IgD-negative memory B cell (primary cell): ENCODE measurements at regions not wholly inside any gene's neighbourhood (a gene's known extent, or its start where the extent isn't known, plus 50 kb on each side); places are given as distances from the start of the nearest gene placed in this dataset.

Experiments used
- H3K27ac Mint-ChIP-seq, 3 donors: one replicate each; pipeline ENCODE4 v1.8.0; 2020 to 2022; ENCODE audit warnings: mild to moderate bottlenecking in 3 of 3, mixed read lengths in 3 of 3, moderate library complexity in 1 of 3
- H3K27me3 Mint-ChIP-seq: one replicate; pipeline ENCODE4 v1.8.0; 2021; ENCODE audit warnings: mixed read lengths
- H3K36me3 Mint-ChIP-seq: one replicate; pipeline ENCODE4 v1.8.0; 2020; ENCODE audit warnings: mild to moderate bottlenecking, mixed read lengths
- H3K4me1 Mint-ChIP-seq, 3 donors: one replicate each; pipeline ENCODE4 v1.8.0; 2020 to 2022; ENCODE audit warnings: mixed read lengths in 3 of 3, mild to moderate bottlenecking in 1 of 3
- H3K4me3 Mint-ChIP-seq, 4 donors: one replicate each; pipeline ENCODE4 v1.8.0; 2020 to 2022; ENCODE audit warnings: mild to moderate bottlenecking in 4 of 4, mixed read lengths in 4 of 4, moderate library complexity in 3 of 4
- H3K9me3 Mint-ChIP-seq, 3 donors: one replicate each; pipeline ENCODE4 v1.8.0; 2020 to 2021; ENCODE audit warnings: mixed read lengths in 3 of 3, mild to moderate bottlenecking in 1 of 3

- Mint-ChIP-seq H3K9me3 (no peaks in the 10 kb centered on the region), H3K27me3 (peaks cover 8% of the 10 kb centered on the region), H3K27ac (no peak overlapping the region), H3K4me3 (no peak overlapping the region), H3K36me3 (no peaks in the 10 kb centered on the region), H3K4me1 (no peaks in the 10 kb centered on the region)
These were observed 439.1 kb downstream of the DMAC1 start for GRCh38 chr9:7360513-7360912.

GRCh38 chr9:7358876-7359275 is 440.7 kb downstream of the DMAC1 start:
- Mint-ChIP-seq H3K27me3 (peaks cover 10% of the 10 kb centered on the region), H3K4me1 (no peaks in the 10 kb centered on the region), H3K36me3 (no peaks in the 10 kb centered on the region), H3K9me3 (no peaks in the 10 kb centered on the region), H3K27ac (no peak overlapping the region), H3K4me3 (no peak overlapping the region)

GRCh38 chr9:7354704-7355103 is 444.9 kb downstream of the DMAC1 start:
- no peaks in the 10 kb centered on the region for H3K4me1 Mint-ChIP-seq
- H3K4me3 Mint-ChIP-seq: no peak overlapping the region
- H3K27me3 Mint-ChIP-seq: peaks cover 8% of the 10 kb centered on the region
- H3K9me3 Mint-ChIP-seq: no peaks in the 10 kb centered on the region
- no peaks in the 10 kb centered on the region for H3K36me3 Mint-ChIP-seq
- H3K27ac Mint-ChIP-seq: no peak overlapping the region

- H3K27ac Mint-ChIP-seq: no peak overlapping the region
- no peak overlapping the region for H3K4me3 Mint-ChIP-seq
- peaks cover 4% of the 10 kb centered on the region for H3K27me3 Mint-ChIP-seq
- H3K36me3 Mint-ChIP-seq: no peaks in the 10 kb centered on the region
- peaks cover 0 to 1% (median 0%) of the 10 kb centered on the region in 3 donors for H3K4me1 Mint-ChIP-seq
- H3K9me3 Mint-ChIP-seq: peaks cover 0 to 9% (median 0%) of the 10 kb centered on the region in 3 donors
These were observed 450.9 kb downstream of the DMAC1 start for GRCh38 chr9:7348692-7349091.

- Mint-ChIP-seq H3K27ac (no peak overlapping the region), H3K9me3 (peaks cover 0 to 9% (median 0%) of the 10 kb centered on the region in 3 donors), H3K27me3 (peaks cover 4% of the 10 kb centered on the region), H3K4me3 (no peak overlapping the region), H3K36me3 (no peaks in the 10 kb centered on the region), H3K4me1 (peaks cover 0 to 1% (median 0%) of the 10 kb centered on the region in 3 donors)
These were observed 452.0 kb downstream of the DMAC1 start for GRCh38 chr9:7347556-7347955.

- Mint-ChIP-seq H3K36me3 (no peaks in the 10 kb centered on the region), H3K27me3 (peaks cover 4% of the 10 kb centered on the region), H3K4me3 (no peak overlapping the region), H3K9me3 (peaks cover 0 to 9% (median 0%) of the 10 kb centered on the region in 3 donors), H3K4me1 (peaks cover 0 to 5% (median 0%) of the 10 kb centered on the region in 3 donors), H3K27ac (no peak overlapping the region)
These were observed 453.4 kb downstream of the DMAC1 start for GRCh38 chr9:7346144-7346543.

- Mint-ChIP-seq H3K27me3 (peaks cover 8% of the 10 kb centered on the region), H3K4me1 (peaks cover 0 to 5% (median 0%) of the 10 kb centered on the region in 3 donors), H3K36me3 (no peaks in the 10 kb centered on the region), H3K4me3 (no peak overlapping the region), H3K9me3 (peaks cover 0 to 2% (median 0%) of the 10 kb centered on the region in 3 donors), H3K27ac (no peak overlapping the region)
These were observed 456.8 kb downstream of the DMAC1 start for GRCh38 chr9:7342736-7343135.

GRCh38 chr9:7342229-7342628 is 457.3 kb downstream of the DMAC1 start:
- no peaks in the 10 kb centered on the region for H3K36me3 Mint-ChIP-seq
- peaks cover 0 to 2% (median 0%) of the 10 kb centered on the region in 3 donors for H3K9me3 Mint-ChIP-seq
- no peak overlapping the region for H3K27ac Mint-ChIP-seq
- peaks cover 10% of the 10 kb centered on the region for H3K27me3 Mint-ChIP-seq
- H3K4me3 Mint-ChIP-seq: no peak overlapping the region
- peaks cover 0 to 5% (median 0%) of the 10 kb centered on the region in 3 donors for H3K4me1 Mint-ChIP-seq

- peaks cover 10% of the 10 kb centered on the region for H3K27me3 Mint-ChIP-seq
These were observed 458.0 kb downstream of the DMAC1 start for GRCh38 chr9:7341571-7341970.

GRCh38 chr9:7340451-7340850 is 459.1 kb downstream of the DMAC1 start:
- no peaks in the 10 kb centered on the region for H3K36me3 Mint-ChIP-seq
- peaks cover 0 to 5% (median 0%) of the 10 kb centered on the region in 3 donors for H3K4me1 Mint-ChIP-seq
- no peak overlapping the region for H3K4me3 Mint-ChIP-seq
- H3K27ac Mint-ChIP-seq: no peak overlapping the region
- H3K27me3 Mint-ChIP-seq: peaks cover 13% of the 10 kb centered on the region
- H3K9me3 Mint-ChIP-seq: peaks cover 0 to 2% (median 0%) of the 10 kb centered on the region in 3 donors

More at GRCh38 chr9:7341571-7341970, 458.0 kb downstream of the DMAC1 start:
- H3K27ac Mint-ChIP-seq: no peak overlapping the region
- H3K9me3 Mint-ChIP-seq: peaks cover 0 to 2% (median 0%) of the 10 kb centered on the region in 3 donors
- H3K36me3 Mint-ChIP-seq: no peaks in the 10 kb centered on the region
- no peak overlapping the region for H3K4me3 Mint-ChIP-seq
- peaks cover 0 to 5% (median 0%) of the 10 kb centered on the region in 3 donors for H3K4me1 Mint-ChIP-seq

GRCh38 chr9:7338586-7339281 is 460.8 kb downstream of the DMAC1 start:
- H3K4me3 Mint-ChIP-seq: no peak overlapping the region
- peaks cover 0 to 4% (median 0%) of the 10 kb centered on the region in 3 donors for H3K4me1 Mint-ChIP-seq
- H3K27ac Mint-ChIP-seq: no peak overlapping the region
- peaks cover 0 to 2% (median 0%) of the 10 kb centered on the region in 3 donors for H3K9me3 Mint-ChIP-seq
- H3K27me3 Mint-ChIP-seq: peaks cover 9% of the 10 kb centered on the region
- peaks cover 2% of the 10 kb centered on the region for H3K36me3 Mint-ChIP-seq

GRCh38 chr9:7336356-7337065 is 463.1 kb downstream of the DMAC1 start:
- H3K4me3 Mint-ChIP-seq: no peak overlapping the region
- no peaks in the 10 kb centered on the region for H3K4me1 Mint-ChIP-seq
- no peak overlapping the region for H3K27ac Mint-ChIP-seq

GRCh38 chr9:7333719-7334118 is 465.9 kb downstream of the DMAC1 start:
- Mint-ChIP-seq H3K9me3 (no peaks in the 10 kb centered on the region), H3K27ac (no peak overlapping the region), H3K4me1 (no peaks in the 10 kb centered on the region), H3K4me3 (no peak overlapping the region), H3K36me3 (peaks cover 2% of the 10 kb centered on the region), H3K27me3 (peaks cover 7% of the 10 kb centered on the region)

More at GRCh38 chr9:7336356-7337065, 463.1 kb downstream of the DMAC1 start:
- Mint-ChIP-seq H3K27me3 (peaks cover 9% of the 10 kb centered on the region), H3K9me3 (peaks cover 0 to 2% (median 0%) of the 10 kb centered on the region in 3 donors), H3K36me3 (peaks cover 2% of the 10 kb centered on the region)

GRCh38 chr9:7332780-7333179 is 466.8 kb downstream of the DMAC1 start:
- Mint-ChIP-seq H3K27me3 (peaks cover 8% of the 10 kb centered on the region), H3K4me3 (no peak overlapping the region), H3K27ac (no peak overlapping the region), H3K4me1 (no peaks in the 10 kb centered on the region), H3K36me3 (peaks cover 2% of the 10 kb centered on the region), H3K9me3 (no peaks in the 10 kb centered on the region)

- no peaks in the 10 kb centered on the region for H3K4me1 Mint-ChIP-seq
- H3K36me3 Mint-ChIP-seq: no peaks in the 10 kb centered on the region
- H3K27me3 Mint-ChIP-seq: peaks cover 2% of the 10 kb centered on the region
- no peak overlapping the region for H3K4me3 Mint-ChIP-seq
- no peaks in the 10 kb centered on the region for H3K9me3 Mint-ChIP-seq
- H3K27ac Mint-ChIP-seq: no peak overlapping the region
These were observed 471.1 kb downstream of the DMAC1 start for GRCh38 chr9:7328453-7328852.
